ENCODE measurements at regions not wholly inside any gene's neighbourhood (a gene's known extent, or its start where the extent isn't known, plus 50 kb on each side); places are given as distances from the start of the nearest gene placed in this dataset.
A peak's percentile ranks its signal among the peaks of the same experiment; 100 is the strongest.

DNA sequence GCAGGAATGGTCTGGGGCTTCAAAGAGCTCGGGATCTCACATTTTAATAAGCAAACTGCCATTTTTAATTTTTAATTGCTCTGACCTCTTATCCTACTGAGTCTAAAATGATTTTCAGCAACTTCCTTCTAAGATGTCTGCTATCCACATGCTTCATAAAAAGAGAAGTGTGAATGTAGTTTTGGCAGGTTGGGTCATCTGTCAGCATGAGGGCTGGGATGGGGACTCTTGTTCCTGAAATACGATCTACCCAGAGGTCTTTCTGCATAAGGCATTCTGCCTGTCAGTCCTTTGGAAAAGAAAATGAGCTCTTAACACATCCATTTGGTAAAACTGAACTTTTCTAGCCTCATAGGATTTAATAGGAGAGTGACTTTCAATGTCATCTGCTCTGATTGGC lies 252.8 kb upstream of the APCDD1 start:
- Mint-ChIP-seq H3K9me3 (ENCODE audit: unreplicated experiment) (peaks cover 9% of the 10 kb centered on the region), H3K36me3 (ENCODE audit: unreplicated experiment) (no peaks in the 10 kb centered on the region), H3K4me3 (ENCODE audit: unreplicated experiment) (peak overlapping the region; percentile 8), H3K27ac (ENCODE audit: unreplicated experiment) (no peak overlapping the region), H3K27me3 (ENCODE audit: unreplicated experiment) (peaks cover 6% of the 10 kb centered on the region), H3K4me1 (ENCODE audit: low read depth, unreplicated experiment) (peaks cover 24% of the 10 kb centered on the region)
- no peak for DNase-seq
- TF ChIP-seq, protein P1, sequence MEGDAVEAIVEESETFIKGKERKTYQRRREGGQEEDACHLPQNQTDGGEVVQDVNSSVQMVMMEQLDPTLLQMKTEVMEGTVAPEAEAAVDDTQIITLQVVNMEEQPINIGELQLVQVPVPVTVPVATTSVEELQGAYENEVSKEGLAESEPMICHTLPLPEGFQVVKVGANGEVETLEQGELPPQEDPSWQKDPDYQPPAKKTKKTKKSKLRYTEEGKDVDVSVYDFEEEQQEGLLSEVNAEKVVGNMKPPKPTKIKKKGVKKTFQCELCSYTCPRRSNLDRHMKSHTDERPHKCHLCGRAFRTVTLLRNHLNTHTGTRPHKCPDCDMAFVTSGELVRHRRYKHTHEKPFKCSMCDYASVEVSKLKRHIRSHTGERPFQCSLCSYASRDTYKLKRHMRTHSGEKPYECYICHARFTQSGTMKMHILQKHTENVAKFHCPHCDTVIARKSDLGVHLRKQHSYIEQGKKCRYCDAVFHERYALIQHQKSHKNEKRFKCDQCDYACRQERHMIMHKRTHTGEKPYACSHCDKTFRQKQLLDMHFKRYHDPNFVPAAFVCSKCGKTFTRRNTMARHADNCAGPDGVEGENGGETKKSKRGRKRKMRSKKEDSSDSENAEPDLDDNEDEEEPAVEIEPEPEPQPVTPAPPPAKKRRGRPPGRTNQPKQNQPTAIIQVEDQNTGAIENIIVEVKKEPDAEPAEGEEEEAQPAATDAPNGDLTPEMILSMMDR (IDR thresholded peaks at IDR 0.05; ENCODE audit: partially characterized antibody, unreplicated experiment): no peak

DNA sequence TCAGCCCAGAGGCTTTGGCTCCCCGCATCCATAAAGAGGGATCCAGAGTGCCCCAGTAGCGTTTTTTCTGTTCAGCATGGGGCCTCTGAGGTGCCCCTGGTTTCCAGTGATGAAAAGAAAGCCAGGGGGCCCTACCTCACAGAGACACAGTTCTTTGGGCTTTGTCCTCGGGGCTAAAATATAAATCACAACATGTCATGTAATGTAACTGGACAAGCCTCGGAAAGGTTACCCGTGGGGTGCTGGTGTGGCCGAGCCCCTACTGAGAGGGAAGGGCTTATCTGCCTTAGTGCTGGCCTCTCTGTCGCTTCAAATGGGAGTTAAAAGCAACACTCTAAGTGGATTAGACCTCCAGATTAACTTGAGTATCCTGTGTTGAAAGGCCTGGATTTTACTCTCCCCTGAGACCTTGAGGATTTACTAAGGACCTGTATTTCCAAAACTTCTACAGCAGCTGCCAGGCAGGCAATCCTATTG lies 251.6 kb upstream of the APCDD1 start:
- no peak overlapping the region for H3K4me3 Mint-ChIP-seq (ENCODE audit: unreplicated experiment)
- TF ChIP-seq, protein P1 (IDR thresholded peaks at IDR 0.05; ENCODE audit: partially characterized antibody, unreplicated experiment): no peak
- H3K27me3 Mint-ChIP-seq (ENCODE audit: unreplicated experiment): peaks cover 6% of the 10 kb centered on the region
- H3K9me3 Mint-ChIP-seq (ENCODE audit: unreplicated experiment): peaks cover 9% of the 10 kb centered on the region
- H3K4me1 Mint-ChIP-seq (ENCODE audit: low read depth, unreplicated experiment): peaks cover 24% of the 10 kb centered on the region
- DNase-seq: no peak
- peak overlapping the region; percentile 64 for H3K27ac Mint-ChIP-seq (ENCODE audit: unreplicated experiment)
- no peaks in the 10 kb centered on the region for H3K36me3 Mint-ChIP-seq (ENCODE audit: unreplicated experiment)

DNA sequence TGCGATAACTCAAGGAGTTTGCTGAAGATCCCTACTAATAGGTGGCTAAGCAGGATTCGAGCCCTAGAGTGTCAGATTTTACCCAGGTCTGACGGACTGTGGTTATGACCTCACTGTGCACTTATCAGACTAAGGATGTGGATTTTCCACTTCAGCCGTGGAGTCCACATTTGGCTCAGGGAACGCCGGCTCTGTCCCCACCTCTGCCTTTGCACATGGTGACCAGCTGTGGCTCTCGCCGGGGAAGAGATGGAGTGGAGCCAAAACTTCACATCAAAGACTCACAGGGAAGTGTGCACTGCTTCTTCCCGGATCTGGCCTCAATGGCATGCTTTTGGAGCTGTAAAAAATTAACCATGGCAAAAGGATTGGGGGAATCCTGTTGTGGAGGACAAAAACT lies 249.3 kb upstream of the APCDD1 start:
- peaks cover 9% of the 10 kb centered on the region for H3K9me3 Mint-ChIP-seq (ENCODE audit: unreplicated experiment)
- no peak overlapping the region for H3K27ac Mint-ChIP-seq (ENCODE audit: unreplicated experiment)
- TF ChIP-seq, protein P1 (IDR thresholded peaks at IDR 0.05; ENCODE audit: partially characterized antibody, unreplicated experiment): no peak
- H3K4me1 Mint-ChIP-seq (ENCODE audit: low read depth, unreplicated experiment): peaks cover 24% of the 10 kb centered on the region
- peaks cover 6% of the 10 kb centered on the region for H3K27me3 Mint-ChIP-seq (ENCODE audit: unreplicated experiment)
- DNase-seq: no peak
- no peak overlapping the region for H3K4me3 Mint-ChIP-seq (ENCODE audit: unreplicated experiment)
- no peaks in the 10 kb centered on the region for H3K36me3 Mint-ChIP-seq (ENCODE audit: unreplicated experiment)

DNA sequence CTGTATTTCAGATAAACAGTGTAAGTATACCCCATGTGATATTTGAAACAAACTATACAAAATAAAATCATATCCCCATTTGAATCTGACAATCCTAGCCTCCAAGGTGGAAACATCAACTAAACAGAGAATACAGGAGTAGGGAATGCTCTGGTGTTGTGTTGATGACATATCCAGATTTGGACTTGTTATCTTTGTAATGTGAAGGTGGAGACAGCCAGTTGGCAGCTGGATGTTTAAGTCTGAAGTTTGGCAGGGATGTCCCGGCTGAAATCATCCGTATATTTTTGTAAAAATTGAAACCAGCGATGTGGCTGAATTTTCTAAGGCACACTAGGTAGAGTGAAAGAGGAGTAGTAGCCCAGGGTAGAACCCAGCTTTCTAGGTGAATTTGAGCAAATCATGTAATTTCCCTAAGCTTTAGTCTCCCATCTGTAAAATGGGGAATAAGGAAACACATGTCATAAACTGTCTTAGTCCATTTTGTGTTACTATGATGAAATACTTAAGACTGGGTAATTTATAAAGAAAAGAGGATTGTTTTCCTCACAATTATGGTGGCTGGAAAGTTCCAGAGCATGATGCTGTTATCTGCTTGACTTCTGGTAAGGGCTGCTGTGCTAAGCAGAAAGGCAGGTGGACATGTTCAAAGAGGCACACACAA lies 246.6 kb upstream of the APCDD1 start:
- H3K36me3 Mint-ChIP-seq (ENCODE audit: unreplicated experiment): no peaks in the 10 kb centered on the region
- TF ChIP-seq, protein P1 (IDR thresholded peaks at IDR 0.05; ENCODE audit: partially characterized antibody, unreplicated experiment): no peak
- H3K9me3 Mint-ChIP-seq (ENCODE audit: unreplicated experiment): peaks cover 9% of the 10 kb centered on the region
- DNase-seq: no peak
- peaks cover 10% of the 10 kb centered on the region for H3K4me1 Mint-ChIP-seq (ENCODE audit: low read depth, unreplicated experiment)
- H3K27me3 Mint-ChIP-seq (ENCODE audit: unreplicated experiment): peaks cover 4% of the 10 kb centered on the region
- H3K4me3 Mint-ChIP-seq (ENCODE audit: unreplicated experiment): no peak overlapping the region
- H3K27ac Mint-ChIP-seq (ENCODE audit: unreplicated experiment): no peak overlapping the region

DNA sequence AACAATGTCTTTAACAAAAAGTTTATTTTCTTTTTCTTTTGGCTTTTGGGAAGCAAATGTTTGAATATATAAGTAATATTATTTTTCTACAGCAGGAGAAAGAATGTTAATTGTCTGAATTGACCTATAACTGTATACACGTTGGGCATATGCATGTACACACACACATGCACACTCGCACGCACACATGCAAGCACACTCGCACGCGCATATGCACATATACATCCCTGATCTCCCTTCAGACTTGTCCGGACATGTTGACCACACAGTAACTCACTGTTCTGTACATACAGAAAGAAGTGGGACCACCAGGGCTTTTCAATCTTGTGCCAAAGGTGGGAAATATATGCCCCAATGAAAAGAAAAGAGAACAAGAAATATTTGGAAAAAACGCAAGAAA lies 245.1 kb upstream of the APCDD1 start:
- no peak for DNase-seq
- Mint-ChIP-seq H3K36me3 (ENCODE audit: unreplicated experiment) (no peaks in the 10 kb centered on the region), H3K9me3 (ENCODE audit: unreplicated experiment) (peaks cover 4% of the 10 kb centered on the region), H3K27me3 (ENCODE audit: unreplicated experiment) (peaks cover 4% of the 10 kb centered on the region), H3K4me1 (ENCODE audit: low read depth, unreplicated experiment) (peaks cover 3% of the 10 kb centered on the region), H3K27ac (ENCODE audit: unreplicated experiment) (no peak overlapping the region), H3K4me3 (ENCODE audit: unreplicated experiment) (no peak overlapping the region)
- TF ChIP-seq, protein P1 (IDR thresholded peaks at IDR 0.05; ENCODE audit: partially characterized antibody, unreplicated experiment): no peak

Data from glutamatergic neuron (in vitro differentiated cells).